ENCODE measurements at regions not wholly inside any gene's neighbourhood (a gene's known extent, or its start where the extent isn't known, plus 50 kb on each side); places are given as distances from the start of the nearest gene placed in this dataset.

- TF ChIP-seq, protein P1, sequence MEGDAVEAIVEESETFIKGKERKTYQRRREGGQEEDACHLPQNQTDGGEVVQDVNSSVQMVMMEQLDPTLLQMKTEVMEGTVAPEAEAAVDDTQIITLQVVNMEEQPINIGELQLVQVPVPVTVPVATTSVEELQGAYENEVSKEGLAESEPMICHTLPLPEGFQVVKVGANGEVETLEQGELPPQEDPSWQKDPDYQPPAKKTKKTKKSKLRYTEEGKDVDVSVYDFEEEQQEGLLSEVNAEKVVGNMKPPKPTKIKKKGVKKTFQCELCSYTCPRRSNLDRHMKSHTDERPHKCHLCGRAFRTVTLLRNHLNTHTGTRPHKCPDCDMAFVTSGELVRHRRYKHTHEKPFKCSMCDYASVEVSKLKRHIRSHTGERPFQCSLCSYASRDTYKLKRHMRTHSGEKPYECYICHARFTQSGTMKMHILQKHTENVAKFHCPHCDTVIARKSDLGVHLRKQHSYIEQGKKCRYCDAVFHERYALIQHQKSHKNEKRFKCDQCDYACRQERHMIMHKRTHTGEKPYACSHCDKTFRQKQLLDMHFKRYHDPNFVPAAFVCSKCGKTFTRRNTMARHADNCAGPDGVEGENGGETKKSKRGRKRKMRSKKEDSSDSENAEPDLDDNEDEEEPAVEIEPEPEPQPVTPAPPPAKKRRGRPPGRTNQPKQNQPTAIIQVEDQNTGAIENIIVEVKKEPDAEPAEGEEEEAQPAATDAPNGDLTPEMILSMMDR (IDR thresholded peaks at IDR 0.05; ENCODE audit: low read depth, low read length, missing input control): no peak
- TF ChIP-seq RAD21 (IDR thresholded peaks at IDR 0.05) (no peak), SP1 (IDR thresholded peaks at IDR 0.05) (no peak), JUND (IDR thresholded peaks at IDR 0.05) (no peak), FOXA1 (IDR thresholded peaks at IDR 0.05) (no peak), EGR1 (IDR thresholded peaks at IDR 0.05; ENCODE audit: low read depth in 2 of 2) (no peak)
- TF ChIP-seq, protein P2, sequence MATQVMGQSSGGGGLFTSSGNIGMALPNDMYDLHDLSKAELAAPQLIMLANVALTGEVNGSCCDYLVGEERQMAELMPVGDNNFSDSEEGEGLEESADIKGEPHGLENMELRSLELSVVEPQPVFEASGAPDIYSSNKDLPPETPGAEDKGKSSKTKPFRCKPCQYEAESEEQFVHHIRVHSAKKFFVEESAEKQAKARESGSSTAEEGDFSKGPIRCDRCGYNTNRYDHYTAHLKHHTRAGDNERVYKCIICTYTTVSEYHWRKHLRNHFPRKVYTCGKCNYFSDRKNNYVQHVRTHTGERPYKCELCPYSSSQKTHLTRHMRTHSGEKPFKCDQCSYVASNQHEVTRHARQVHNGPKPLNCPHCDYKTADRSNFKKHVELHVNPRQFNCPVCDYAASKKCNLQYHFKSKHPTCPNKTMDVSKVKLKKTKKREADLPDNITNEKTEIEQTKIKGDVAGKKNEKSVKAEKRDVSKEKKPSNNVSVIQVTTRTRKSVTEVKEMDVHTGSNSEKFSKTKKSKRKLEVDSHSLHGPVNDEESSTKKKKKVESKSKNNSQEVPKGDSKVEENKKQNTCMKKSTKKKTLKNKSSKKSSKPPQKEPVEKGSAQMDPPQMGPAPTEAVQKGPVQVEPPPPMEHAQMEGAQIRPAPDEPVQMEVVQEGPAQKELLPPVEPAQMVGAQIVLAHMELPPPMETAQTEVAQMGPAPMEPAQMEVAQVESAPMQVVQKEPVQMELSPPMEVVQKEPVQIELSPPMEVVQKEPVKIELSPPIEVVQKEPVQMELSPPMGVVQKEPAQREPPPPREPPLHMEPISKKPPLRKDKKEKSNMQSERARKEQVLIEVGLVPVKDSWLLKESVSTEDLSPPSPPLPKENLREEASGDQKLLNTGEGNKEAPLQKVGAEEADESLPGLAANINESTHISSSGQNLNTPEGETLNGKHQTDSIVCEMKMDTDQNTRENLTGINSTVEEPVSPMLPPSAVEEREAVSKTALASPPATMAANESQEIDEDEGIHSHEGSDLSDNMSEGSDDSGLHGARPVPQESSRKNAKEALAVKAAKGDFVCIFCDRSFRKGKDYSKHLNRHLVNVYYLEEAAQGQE (IDR thresholded peaks at IDR 0.05): no peak
- TF ChIP-seq, protein P3, sequence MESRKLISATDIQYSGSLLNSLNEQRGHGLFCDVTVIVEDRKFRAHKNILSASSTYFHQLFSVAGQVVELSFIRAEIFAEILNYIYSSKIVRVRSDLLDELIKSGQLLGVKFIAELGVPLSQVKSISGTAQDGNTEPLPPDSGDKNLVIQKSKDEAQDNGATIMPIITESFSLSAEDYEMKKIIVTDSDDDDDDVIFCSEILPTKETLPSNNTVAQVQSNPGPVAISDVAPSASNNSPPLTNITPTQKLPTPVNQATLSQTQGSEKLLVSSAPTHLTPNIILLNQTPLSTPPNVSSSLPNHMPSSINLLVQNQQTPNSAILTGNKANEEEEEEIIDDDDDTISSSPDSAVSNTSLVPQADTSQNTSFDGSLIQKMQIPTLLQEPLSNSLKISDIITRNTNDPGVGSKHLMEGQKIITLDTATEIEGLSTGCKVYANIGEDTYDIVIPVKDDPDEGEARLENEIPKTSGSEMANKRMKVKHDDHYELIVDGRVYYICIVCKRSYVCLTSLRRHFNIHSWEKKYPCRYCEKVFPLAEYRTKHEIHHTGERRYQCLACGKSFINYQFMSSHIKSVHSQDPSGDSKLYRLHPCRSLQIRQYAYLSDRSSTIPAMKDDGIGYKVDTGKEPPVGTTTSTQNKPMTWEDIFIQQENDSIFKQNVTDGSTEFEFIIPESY (IDR thresholded peaks at IDR 0.05): no peak
Measured at GRCh38 chr7:109895536-109895935, 1195.4 kb upstream of the LRRN3 start.

Data from liver (tissue), 3 donors.